ENCODE measurements at regions not wholly inside any gene's neighbourhood (a gene's known extent, or its start where the extent isn't known, plus 50 kb on each side); places are given as distances from the start of the nearest gene placed in this dataset.

DNA sequence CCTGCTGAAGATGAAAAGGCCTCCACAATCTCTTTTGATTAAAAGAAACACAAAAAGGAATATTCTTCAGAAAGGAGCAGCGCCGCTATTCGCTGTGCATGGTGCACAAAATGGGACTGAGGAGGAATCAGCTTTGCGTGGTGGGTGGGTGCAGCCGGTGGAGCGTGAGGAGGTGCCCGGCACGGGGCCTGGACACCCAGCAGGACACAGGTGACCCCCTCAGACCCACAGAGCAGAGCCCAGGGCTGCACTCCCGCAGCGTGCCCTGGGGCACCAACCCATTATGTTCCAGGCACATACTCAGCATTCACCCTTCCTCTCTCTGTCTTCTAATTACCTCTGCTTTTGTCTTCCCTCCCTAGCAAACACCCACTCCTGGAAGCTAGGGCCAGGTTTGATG lies 238.0 kb upstream of the PPP2R2D start:
- TF ChIP-seq, protein P1, sequence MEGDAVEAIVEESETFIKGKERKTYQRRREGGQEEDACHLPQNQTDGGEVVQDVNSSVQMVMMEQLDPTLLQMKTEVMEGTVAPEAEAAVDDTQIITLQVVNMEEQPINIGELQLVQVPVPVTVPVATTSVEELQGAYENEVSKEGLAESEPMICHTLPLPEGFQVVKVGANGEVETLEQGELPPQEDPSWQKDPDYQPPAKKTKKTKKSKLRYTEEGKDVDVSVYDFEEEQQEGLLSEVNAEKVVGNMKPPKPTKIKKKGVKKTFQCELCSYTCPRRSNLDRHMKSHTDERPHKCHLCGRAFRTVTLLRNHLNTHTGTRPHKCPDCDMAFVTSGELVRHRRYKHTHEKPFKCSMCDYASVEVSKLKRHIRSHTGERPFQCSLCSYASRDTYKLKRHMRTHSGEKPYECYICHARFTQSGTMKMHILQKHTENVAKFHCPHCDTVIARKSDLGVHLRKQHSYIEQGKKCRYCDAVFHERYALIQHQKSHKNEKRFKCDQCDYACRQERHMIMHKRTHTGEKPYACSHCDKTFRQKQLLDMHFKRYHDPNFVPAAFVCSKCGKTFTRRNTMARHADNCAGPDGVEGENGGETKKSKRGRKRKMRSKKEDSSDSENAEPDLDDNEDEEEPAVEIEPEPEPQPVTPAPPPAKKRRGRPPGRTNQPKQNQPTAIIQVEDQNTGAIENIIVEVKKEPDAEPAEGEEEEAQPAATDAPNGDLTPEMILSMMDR (IDR thresholded peaks at IDR 0.05): no peak
- no peak for TF ChIP-seq EP300 (IDR thresholded peaks at IDR 0.05)
